ENCODE measurements at regions not wholly inside any gene's neighbourhood (a gene's known extent, or its start where the extent isn't known, plus 50 kb on each side); places are given as distances from the start of the nearest gene placed in this dataset.

DNA sequence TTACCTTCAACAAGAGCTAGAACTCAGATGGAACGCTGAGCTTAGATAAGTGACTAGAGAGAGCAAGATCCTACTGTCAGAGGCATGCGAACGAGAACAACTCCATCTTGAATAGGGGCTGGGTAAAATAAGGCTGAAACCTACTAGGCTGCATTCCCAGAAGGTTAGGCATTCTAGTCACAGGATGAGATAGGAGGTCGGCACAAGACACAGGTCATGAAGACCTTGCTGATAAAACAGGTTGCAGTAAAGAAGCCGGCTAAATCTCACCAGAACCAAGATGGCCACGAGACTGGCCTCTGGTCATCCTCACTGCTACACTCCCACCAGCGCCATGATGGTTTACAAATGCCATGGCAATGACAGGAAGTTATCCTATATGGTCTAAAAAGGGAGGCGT lies 59.6 kb upstream of the PLEKHG3 start:
- Histone ChIP-seq H3K27me3 (ENCODE audit: insufficient read depth) (no peaks in the 10 kb centered on the region), H3K4me2 (no peak overlapping the region), H4K20me1 (ENCODE audit: insufficient read depth) (no peaks in the 10 kb centered on the region), H2AFZ (ENCODE audit: low read depth) (no peak overlapping the region), H3K79me2 (ENCODE audit: insufficient read depth) (no peaks in the 10 kb centered on the region), H3K4me3 (ENCODE audit: low read depth in 2 of 2, low read length in 1 of 2) (no peak overlapping the region), H3K9me2 (no peaks in the 10 kb centered on the region), H3K36me3 (replicated peaks in 1 of 2; ENCODE audit: control insufficient read depth in 1 of 2, insufficient read depth in 2 of 2, low read length in 1 of 2) (no peaks in the 10 kb centered on the region), H3F3A (replicated peaks; ENCODE audit: insufficient read depth) (peaks cover 10% of the 10 kb centered on the region), H3K27ac (ENCODE audit: low read depth in 2 of 2, low read length in 1 of 2) (peak overlapping the region; percentile 50 to 81; a peak in 3 of 4 replicates), H3K9ac (peak overlapping the region; percentile 16; the same call in 1 of the 2 replicates), H3K9me3 (no peaks in the 10 kb centered on the region), H3K4me1 (ENCODE audit: control insufficient read depth in 1 of 2, insufficient read depth in 2 of 2, low read depth in 1 of 2, low read length in 1 of 2) (peaks cover 6 to 13% of the 10 kb centered on the region in 2 experiments; a peak in 2 of 4 replicates)
- no peak for DNase-seq
- TF ChIP-seq, protein P1, sequence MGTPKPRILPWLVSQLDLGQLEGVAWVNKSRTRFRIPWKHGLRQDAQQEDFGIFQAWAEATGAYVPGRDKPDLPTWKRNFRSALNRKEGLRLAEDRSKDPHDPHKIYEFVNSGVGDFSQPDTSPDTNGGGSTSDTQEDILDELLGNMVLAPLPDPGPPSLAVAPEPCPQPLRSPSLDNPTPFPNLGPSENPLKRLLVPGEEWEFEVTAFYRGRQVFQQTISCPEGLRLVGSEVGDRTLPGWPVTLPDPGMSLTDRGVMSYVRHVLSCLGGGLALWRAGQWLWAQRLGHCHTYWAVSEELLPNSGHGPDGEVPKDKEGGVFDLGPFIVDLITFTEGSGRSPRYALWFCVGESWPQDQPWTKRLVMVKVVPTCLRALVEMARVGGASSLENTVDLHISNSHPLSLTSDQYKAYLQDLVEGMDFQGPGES (IDR thresholded peaks at IDR 0.05; ENCODE audit: low read depth, low read length) = no peak
- TF ChIP-seq, protein P2, sequence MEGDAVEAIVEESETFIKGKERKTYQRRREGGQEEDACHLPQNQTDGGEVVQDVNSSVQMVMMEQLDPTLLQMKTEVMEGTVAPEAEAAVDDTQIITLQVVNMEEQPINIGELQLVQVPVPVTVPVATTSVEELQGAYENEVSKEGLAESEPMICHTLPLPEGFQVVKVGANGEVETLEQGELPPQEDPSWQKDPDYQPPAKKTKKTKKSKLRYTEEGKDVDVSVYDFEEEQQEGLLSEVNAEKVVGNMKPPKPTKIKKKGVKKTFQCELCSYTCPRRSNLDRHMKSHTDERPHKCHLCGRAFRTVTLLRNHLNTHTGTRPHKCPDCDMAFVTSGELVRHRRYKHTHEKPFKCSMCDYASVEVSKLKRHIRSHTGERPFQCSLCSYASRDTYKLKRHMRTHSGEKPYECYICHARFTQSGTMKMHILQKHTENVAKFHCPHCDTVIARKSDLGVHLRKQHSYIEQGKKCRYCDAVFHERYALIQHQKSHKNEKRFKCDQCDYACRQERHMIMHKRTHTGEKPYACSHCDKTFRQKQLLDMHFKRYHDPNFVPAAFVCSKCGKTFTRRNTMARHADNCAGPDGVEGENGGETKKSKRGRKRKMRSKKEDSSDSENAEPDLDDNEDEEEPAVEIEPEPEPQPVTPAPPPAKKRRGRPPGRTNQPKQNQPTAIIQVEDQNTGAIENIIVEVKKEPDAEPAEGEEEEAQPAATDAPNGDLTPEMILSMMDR (IDR thresholded peaks at IDR 0.05) = no peak
- no peak for TF ChIP-seq FOSL2 (IDR thresholded peaks at IDR 0.05; ENCODE audit: borderline replicate concordance, low read depth)
- 95% methylated on average over 8 of the region's 8 CpGs for WGBS (ENCODE audit: low lambda C conversion rate)
- CTCF ChIA-PET = interaction anchor here (1.9 to 2.8 kb wide), 2 partner anchors 8 to 120 kb away, joined by 8 to 14 read pairs; no protein-coding TSS in a partner anchor
- POLR2A ChIA-PET = no interaction called here

DNA sequence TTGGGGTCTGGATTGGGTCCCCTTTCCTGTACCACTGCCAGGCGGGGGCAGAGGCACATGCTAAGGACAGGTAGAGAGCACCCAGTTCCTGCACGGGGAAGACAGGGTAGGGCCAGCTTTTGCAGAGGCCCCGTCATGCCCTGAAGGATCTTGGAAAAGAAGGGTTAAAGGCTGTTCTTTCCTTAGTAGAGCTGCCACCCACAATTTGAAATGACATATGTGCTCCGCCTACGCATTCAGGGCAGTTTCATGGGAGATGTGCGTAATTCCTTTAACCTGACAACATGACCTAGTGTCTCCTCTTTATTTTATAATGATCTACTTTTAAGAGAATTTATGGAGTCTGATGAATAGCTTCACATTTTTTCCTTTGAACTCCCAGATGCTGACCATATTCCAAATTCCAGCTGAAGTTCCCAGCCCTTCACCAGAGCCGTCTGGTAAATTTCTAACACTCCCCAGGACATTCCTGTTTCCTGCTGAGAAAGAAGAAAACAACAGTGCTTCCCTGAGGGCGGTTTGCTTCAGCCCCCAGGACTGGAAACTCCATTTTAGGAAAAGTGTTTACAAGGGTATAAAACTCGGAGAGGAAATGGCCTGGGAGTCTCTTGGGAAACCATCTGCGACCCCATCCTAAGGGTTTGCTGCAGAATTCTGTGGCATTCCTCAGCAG lies 58.9 kb upstream of the PLEKHG3 start:
- Histone ChIP-seq H3K4me1 (ENCODE audit: control insufficient read depth in 1 of 2, insufficient read depth in 2 of 2, low read depth in 1 of 2, low read length in 1 of 2) (peaks cover 6 to 13% of the 10 kb centered on the region in 2 experiments; a peak in 2 of 4 replicates), H3K36me3 (replicated peaks in 1 of 2; ENCODE audit: control insufficient read depth in 1 of 2, insufficient read depth in 2 of 2, low read length in 1 of 2) (no peaks in the 10 kb centered on the region), H3K9ac (peak overlapping the region; percentile 22; the same call in 1 of the 2 replicates), H3F3A (replicated peaks; ENCODE audit: insufficient read depth) (peaks cover 10% of the 10 kb centered on the region), H3K27me3 (ENCODE audit: insufficient read depth) (no peaks in the 10 kb centered on the region), H3K9me2 (no peaks in the 10 kb centered on the region), H3K9me3 (no peaks in the 10 kb centered on the region), H2AFZ (ENCODE audit: low read depth) (peak overlapping the region; percentile 75; the same call in 1 of the 2 replicates), H3K27ac (ENCODE audit: low read depth in 2 of 2, low read length in 1 of 2) (peak overlapping the region; percentile 57 to 81; a peak in 3 of 4 replicates), H3K79me2 (ENCODE audit: insufficient read depth) (no peaks in the 10 kb centered on the region), H3K4me3 (ENCODE audit: low read depth in 2 of 2, low read length in 1 of 2) (peak overlapping the region in 1 of 2 experiments; percentile 21; a peak in 1 of 4 replicates), H3K4me2 (peak overlapping the region; percentile 62; the same call in 1 of the 2 replicates), H4K20me1 (ENCODE audit: insufficient read depth) (no peaks in the 10 kb centered on the region)
- no peak for DNase-seq
- POLR2A ChIA-PET = no interaction called here
- WGBS (ENCODE audit: low lambda C conversion rate) = 37% methylated on average over 10 of the region's 10 CpGs
- CTCF ChIA-PET = interaction anchor here (1.9 to 2.8 kb wide), 2 partner anchors 9 to 120 kb away, joined by 8 to 14 read pairs; no protein-coding TSS in a partner anchor
- peak; percentile 80; the same call in 1 of the 2 replicates for TF ChIP-seq TEAD4 (IDR thresholded peaks at IDR 0.05; ENCODE audit: borderline replicate concordance, insufficient read depth)
- TF ChIP-seq, protein P3, sequence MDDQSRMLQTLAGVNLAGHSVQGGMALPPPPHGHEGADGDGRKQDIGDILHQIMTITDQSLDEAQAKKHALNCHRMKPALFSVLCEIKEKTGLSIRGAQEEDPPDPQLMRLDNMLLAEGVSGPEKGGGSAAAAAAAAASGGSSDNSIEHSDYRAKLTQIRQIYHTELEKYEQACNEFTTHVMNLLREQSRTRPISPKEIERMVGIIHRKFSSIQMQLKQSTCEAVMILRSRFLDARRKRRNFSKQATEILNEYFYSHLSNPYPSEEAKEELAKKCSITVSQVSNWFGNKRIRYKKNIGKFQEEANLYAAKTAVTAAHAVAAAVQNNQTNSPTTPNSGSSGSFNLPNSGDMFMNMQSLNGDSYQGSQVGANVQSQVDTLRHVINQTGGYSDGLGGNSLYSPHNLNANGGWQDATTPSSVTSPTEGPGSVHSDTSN (IDR thresholded peaks at IDR 0.05) = peak; percentile 66
- TF ChIP-seq FOXJ3 (CRISPR knock-in tag; IDR thresholded peaks at IDR 0.05) = no peak
- TF ChIP-seq JUND (IDR thresholded peaks at IDR 0.05) = peak; percentile 57
- peak in 1 of 2 experiments; percentile 55; a peak in 1 of 4 replicates for TF ChIP-seq EP300 (IDR thresholded peaks at IDR 0.05; ENCODE audit: borderline replicate concordance in 1 of 2, low read depth in 1 of 2, low read length in 1 of 2)
- peak; percentile 61 for TF ChIP-seq POLR2AphosphoS5 (IDR thresholded peaks at IDR 0.05; ENCODE audit: low read depth, low read length)
- TF ChIP-seq MXI1 (IDR thresholded peaks at IDR 0.05; ENCODE audit: low read depth, low read length) = no peak
- TF ChIP-seq, protein P4, sequence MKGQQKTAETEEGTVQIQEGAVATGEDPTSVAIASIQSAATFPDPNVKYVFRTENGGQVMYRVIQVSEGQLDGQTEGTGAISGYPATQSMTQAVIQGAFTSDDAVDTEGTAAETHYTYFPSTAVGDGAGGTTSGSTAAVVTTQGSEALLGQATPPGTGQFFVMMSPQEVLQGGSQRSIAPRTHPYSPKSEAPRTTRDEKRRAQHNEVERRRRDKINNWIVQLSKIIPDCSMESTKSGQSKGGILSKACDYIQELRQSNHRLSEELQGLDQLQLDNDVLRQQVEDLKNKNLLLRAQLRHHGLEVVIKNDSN (IDR thresholded peaks at IDR 0.05; ENCODE audit: borderline replicate concordance, low read depth) = no peak
- peak; percentile 93 for TF ChIP-seq TCF12 (IDR thresholded peaks at IDR 0.05)
- TF ChIP-seq, protein P5, sequence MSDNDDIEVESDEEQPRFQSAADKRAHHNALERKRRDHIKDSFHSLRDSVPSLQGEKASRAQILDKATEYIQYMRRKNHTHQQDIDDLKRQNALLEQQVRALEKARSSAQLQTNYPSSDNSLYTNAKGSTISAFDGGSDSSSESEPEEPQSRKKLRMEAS (IDR thresholded peaks at IDR 0.05; ENCODE audit: low read depth) = 0 out of 2 replicates have a peak, but pooled peaks have one; percentile 16
- TF ChIP-seq, protein P2 (IDR thresholded peaks at IDR 0.05) = no peak
- peak; percentile 15; the same call in 1 of the 2 replicates for TF ChIP-seq FOSL2 (IDR thresholded peaks at IDR 0.05; ENCODE audit: borderline replicate concordance, low read depth)
- 0 out of 2 replicates have a peak, but pooled peaks have one; percentile 24 for TF ChIP-seq RCOR1 (IDR thresholded peaks at IDR 0.05; ENCODE audit: low read length)
- TF ChIP-seq RXRA (IDR thresholded peaks at IDR 0.05; ENCODE audit: borderline replicate concordance, low read depth) = 0 out of 2 replicates have a peak, but pooled peaks have one; percentile 27
- no peak for TF ChIP-seq RAD21 (IDR thresholded peaks at IDR 0.05; ENCODE audit: low read length)
- TF ChIP-seq MEF2A (IDR thresholded peaks at IDR 0.05; ENCODE audit: borderline replicate concordance, low read depth) = no peak
